Nephron progenitor cell (in vitro differentiated cells): ENCODE measurements at regions not wholly inside any gene's neighbourhood (a gene's known extent, or its start where the extent isn't known, plus 50 kb on each side); places are given as distances from the start of the nearest gene placed in this dataset.

Source experiments
- DNase-seq: peaks from one replicate; pipeline ENCODE4 v3.0.0; 2021
- H3K27ac Mint-ChIP-seq: 2 replicates; pipeline ENCODE4 v1.8.0; 2021; ENCODE audit warnings: mild to moderate bottlenecking, moderate library complexity, mixed read lengths
- H3K27me3 Mint-ChIP-seq: 2 replicates; pipeline ENCODE4 v1.8.0; 2021; ENCODE audit warnings: mild to moderate bottlenecking, low read depth, mixed read lengths; ENCODE audit not compliant: poor library complexity
- H3K36me3 Mint-ChIP-seq: 2 replicates; pipeline ENCODE4 v1.8.0; 2021; ENCODE audit warnings: low read depth, mixed read lengths
- H3K4me1 Mint-ChIP-seq: 2 replicates; pipeline ENCODE4 v1.8.0; 2021; ENCODE audit warnings: mixed read lengths
- H3K4me3 Mint-ChIP-seq: 2 replicates; pipeline ENCODE4 v1.8.0; 2021; ENCODE audit warnings: mild to moderate bottlenecking, moderate library complexity, mixed read lengths
- H3K9me3 Mint-ChIP-seq: 2 replicates; pipeline ENCODE4 v1.8.0; 2021; ENCODE audit warnings: mild to moderate bottlenecking, moderate library complexity, mixed read lengths
- TF ChIP-seq, protein P1 (sequence below): fragments of 200-600 bp; sonication (generic); IDR thresholded peaks from 2 replicates; pipeline ENCODE4 v1.5.0; 2021; ENCODE audit warnings: antibody characterized with exemption

DNA sequence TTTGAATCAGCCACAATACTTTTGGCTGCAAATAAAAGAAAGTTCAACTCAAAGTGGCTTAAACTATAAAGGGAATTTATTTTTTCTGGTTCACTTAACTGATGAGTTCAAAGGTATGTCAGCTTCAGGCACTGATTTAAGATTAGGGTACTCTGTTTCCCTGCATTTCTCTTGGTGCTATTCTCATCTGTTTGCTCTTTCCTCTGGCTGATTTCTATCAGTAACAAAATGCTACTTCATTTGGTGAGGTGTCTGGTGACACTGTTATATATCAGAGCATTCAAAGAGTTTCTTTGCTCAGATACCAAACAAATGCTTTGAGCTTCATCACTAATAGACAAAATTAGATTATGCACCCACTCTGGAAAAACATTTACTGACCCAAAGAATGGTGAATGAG, 65.9 kb upstream of the HTR4 start:
- H3K4me3 Mint-ChIP-seq, result no peak overlapping the region
- H3K4me1 Mint-ChIP-seq, result peaks cover 9% of the 10 kb centered on the region
- H3K9me3 Mint-ChIP-seq, result no peaks in the 10 kb centered on the region
- TF ChIP-seq, protein P1, sequence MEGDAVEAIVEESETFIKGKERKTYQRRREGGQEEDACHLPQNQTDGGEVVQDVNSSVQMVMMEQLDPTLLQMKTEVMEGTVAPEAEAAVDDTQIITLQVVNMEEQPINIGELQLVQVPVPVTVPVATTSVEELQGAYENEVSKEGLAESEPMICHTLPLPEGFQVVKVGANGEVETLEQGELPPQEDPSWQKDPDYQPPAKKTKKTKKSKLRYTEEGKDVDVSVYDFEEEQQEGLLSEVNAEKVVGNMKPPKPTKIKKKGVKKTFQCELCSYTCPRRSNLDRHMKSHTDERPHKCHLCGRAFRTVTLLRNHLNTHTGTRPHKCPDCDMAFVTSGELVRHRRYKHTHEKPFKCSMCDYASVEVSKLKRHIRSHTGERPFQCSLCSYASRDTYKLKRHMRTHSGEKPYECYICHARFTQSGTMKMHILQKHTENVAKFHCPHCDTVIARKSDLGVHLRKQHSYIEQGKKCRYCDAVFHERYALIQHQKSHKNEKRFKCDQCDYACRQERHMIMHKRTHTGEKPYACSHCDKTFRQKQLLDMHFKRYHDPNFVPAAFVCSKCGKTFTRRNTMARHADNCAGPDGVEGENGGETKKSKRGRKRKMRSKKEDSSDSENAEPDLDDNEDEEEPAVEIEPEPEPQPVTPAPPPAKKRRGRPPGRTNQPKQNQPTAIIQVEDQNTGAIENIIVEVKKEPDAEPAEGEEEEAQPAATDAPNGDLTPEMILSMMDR, result no peak
- H3K27me3 Mint-ChIP-seq, result no peaks in the 10 kb centered on the region
- no peak overlapping the region for H3K27ac Mint-ChIP-seq
- no peak for DNase-seq
- no peaks in the 10 kb centered on the region for H3K36me3 Mint-ChIP-seq

GRCh38 chr5:148723143-148723542, 68.8 kb upstream of the HTR4 start:
- TF ChIP-seq, protein P1, result no peak
- no peak overlapping the region for H3K27ac Mint-ChIP-seq
- peaks cover 9% of the 10 kb centered on the region for H3K4me1 Mint-ChIP-seq
- no peaks in the 10 kb centered on the region for H3K36me3 Mint-ChIP-seq
- DNase-seq, result no peak
- no peaks in the 10 kb centered on the region for H3K27me3 Mint-ChIP-seq
- no peaks in the 10 kb centered on the region for H3K9me3 Mint-ChIP-seq
- H3K4me3 Mint-ChIP-seq, result no peak overlapping the region

DNA sequence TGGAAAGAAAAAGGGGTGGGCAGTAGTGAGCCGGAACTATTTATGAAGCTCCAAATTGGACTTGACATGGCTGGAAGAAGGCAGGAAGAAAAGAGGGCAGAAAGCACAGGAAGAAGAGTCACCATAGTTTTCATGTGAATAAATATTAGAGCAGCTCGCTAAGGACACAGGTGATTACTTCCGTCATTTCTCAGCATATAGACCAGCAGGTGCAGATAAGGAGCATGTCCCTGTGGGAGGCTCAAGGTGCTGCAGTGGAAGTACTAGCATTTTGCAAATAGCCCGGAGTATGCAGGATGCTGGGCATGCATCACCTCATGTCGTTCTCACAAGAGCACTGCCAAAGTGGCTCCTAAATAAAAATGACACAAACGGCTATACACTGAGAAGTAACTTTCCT, 71.3 kb upstream of the HTR4 start:
- no peak overlapping the region for H3K27ac Mint-ChIP-seq
- no peak overlapping the region for H3K4me3 Mint-ChIP-seq
- H3K4me1 Mint-ChIP-seq, result no peaks in the 10 kb centered on the region
- H3K9me3 Mint-ChIP-seq, result no peaks in the 10 kb centered on the region
- H3K27me3 Mint-ChIP-seq, result no peaks in the 10 kb centered on the region
- no peaks in the 10 kb centered on the region for H3K36me3 Mint-ChIP-seq
- DNase-seq, result no peak
- TF ChIP-seq, protein P1, result no peak

- Mint-ChIP-seq H3K27me3 (peaks cover 4% of the 10 kb centered on the region), H3K36me3 (no peaks in the 10 kb centered on the region), H3K4me1 (no peaks in the 10 kb centered on the region), H3K27ac (no peak overlapping the region), H3K4me3 (no peak overlapping the region), H3K9me3 (no peaks in the 10 kb centered on the region)
- TF ChIP-seq, protein P1, result no peak
- DNase-seq, result no peak
These were observed 74.9 kb upstream of the HTR4 start for GRCh38 chr5:148729182-148729581.

- DNase-seq, result no peak
- Mint-ChIP-seq H3K36me3 (no peaks in the 10 kb centered on the region), H3K4me3 (no peak overlapping the region), H3K27me3 (peaks cover 4% of the 10 kb centered on the region), H3K9me3 (no peaks in the 10 kb centered on the region), H3K27ac (no peak overlapping the region), H3K4me1 (no peaks in the 10 kb centered on the region)
- TF ChIP-seq, protein P1, result no peak
These were observed 75.9 kb upstream of the HTR4 start for GRCh38 chr5:148730270-148730669.

DNA sequence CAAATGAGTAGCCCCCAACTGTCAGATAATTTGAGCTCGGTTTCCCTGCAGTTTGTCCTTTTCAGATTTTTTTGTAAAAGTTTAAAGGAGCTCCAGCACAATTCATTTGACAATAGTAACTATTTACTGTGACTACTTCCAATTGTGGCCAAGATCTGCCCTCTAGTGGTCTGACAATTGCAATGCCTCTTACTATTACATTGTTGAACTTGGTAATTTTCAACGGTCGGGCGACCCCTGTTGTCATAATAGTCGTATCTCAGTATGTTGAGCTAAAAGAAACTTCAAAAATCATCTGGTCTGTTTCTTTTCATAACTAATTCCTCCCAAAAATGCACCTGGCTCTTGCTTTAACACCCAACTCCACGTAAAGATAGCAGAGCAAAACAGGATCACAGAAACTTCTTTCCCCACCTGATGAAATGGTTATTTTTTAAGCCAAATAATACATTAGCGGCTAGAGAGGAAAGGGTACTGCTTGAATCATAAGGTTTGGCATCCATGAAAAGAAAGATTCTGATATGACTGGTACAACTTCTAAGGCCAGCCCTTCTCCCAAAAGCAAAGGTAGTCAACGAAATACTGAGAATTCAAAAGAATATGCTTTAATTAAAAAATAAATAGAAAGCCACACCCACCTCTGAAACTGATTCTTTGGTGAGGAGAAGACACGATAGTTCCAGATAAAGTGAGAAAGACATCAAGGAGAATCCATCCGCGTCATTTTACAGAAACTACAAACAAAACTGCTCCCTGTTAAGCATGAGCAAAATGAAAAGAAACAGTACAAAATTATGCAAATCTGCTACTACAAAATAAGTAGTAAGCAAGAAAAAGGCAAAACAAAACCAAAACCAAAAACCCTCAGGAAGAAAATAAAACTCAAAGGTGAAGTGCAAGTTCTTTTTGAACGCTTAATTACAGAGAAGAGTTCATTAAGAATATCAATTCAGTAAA, 76.9 kb upstream of the HTR4 start:
- DNase-seq, result peak; percentile 67
- Mint-ChIP-seq H3K27me3 (peaks cover 8% of the 10 kb centered on the region), H3K4me3 (no peak overlapping the region), H3K9me3 (no peaks in the 10 kb centered on the region), H3K4me1 (no peaks in the 10 kb centered on the region), H3K36me3 (no peaks in the 10 kb centered on the region), H3K27ac (no peak overlapping the region)
- TF ChIP-seq, protein P1, result peak; percentile 90
